Islet precursor cell (in vitro differentiated cells): ENCODE measurements at regions not wholly inside any gene's neighbourhood (a gene's known extent, or its start where the extent isn't known, plus 50 kb on each side); places are given as distances from the start of the nearest gene placed in this dataset.

Source experiments
- DNase-seq: peaks from one replicate; pipeline ENCODE4 v3.0.0-alpha.2; 2018

GRCh38 chr18:78130232-78131195, 849.1 kb upstream of the SALL3 start:
- DNase-seq, result no peak

- DNase-seq, result no peak
Measured at GRCh38 chr18:78133729-78134128, 845.9 kb upstream of the SALL3 start.

- no peak for DNase-seq
Measured at GRCh38 chr18:78136986-78137385, 842.6 kb upstream of the SALL3 start.

- DNase-seq, result no peak
Measured at GRCh38 chr18:78138983-78139496, 840.6 kb upstream of the SALL3 start.

GRCh38 chr18:78140294-78140693, 839.3 kb upstream of the SALL3 start:
- DNase-seq, result no peak

- no peak for DNase-seq
Measured at GRCh38 chr18:78144669-78145068, 834.9 kb upstream of the SALL3 start.

- no peak for DNase-seq
Measured at GRCh38 chr18:78145096-78145495, 834.5 kb upstream of the SALL3 start.

GRCh38 chr18:78146136-78147085, 833.2 kb upstream of the SALL3 start:
- DNase-seq, result no peak

GRCh38 chr18:78150590-78150989, 829.0 kb upstream of the SALL3 start:
- no peak for DNase-seq

- DNase-seq, result no peak
Measured at GRCh38 chr18:78151234-78151633, 828.4 kb upstream of the SALL3 start.

GRCh38 chr18:78151948-78152725, 827.5 kb upstream of the SALL3 start:
- DNase-seq, result no peak

GRCh38 chr18:78153362-78153761, 826.3 kb upstream of the SALL3 start:
- DNase-seq, result no peak

- no peak for DNase-seq
Measured at GRCh38 chr18:78154444-78154843, 825.2 kb upstream of the SALL3 start.

GRCh38 chr18:78154853-78155252, 824.8 kb upstream of the SALL3 start:
- no peak for DNase-seq

- no peak for DNase-seq
Measured at GRCh38 chr18:78156466-78156865, 823.2 kb upstream of the SALL3 start.

GRCh38 chr18:78158943-78159342, 820.7 kb upstream of the SALL3 start:
- DNase-seq, result no peak

GRCh38 chr18:78159397-78159796, 820.2 kb upstream of the SALL3 start:
- DNase-seq, result no peak

- no peak for DNase-seq
Measured at GRCh38 chr18:78160961-78161656, 818.5 kb upstream of the SALL3 start.

GRCh38 chr18:78165525-78165924, 814.1 kb upstream of the SALL3 start:
- DNase-seq, result no peak

- DNase-seq, result no peak
Measured at GRCh38 chr18:78168526-78168925, 811.1 kb upstream of the SALL3 start.

GRCh38 chr18:78169174-78169864, 810.3 kb upstream of the SALL3 start:
- no peak for DNase-seq
